ENCODE measurements at regions not wholly inside any gene's neighbourhood (a gene's known extent, or its start where the extent isn't known, plus 50 kb on each side); places are given as distances from the start of the nearest gene placed in this dataset.

DNA sequence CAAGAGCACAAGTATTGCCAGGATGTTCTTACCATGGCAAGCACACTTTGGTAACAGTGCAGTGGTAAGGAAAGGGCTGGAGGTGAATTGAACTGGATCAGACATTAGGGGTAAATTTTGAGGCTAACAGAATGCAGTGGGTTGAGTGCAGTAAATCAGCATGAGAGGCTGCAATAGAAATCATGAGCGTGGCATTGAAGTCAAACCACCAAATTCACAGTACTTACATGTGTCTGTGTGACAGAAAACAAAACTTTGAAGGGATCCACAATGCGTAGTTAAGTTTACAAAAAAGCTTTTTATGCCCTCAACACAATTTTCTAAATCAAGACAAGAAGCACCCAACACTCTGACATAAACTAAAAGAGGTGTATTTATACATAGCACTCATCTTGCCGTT lies 428.0 kb upstream of the ARHGEF26 start:
- TF ChIP-seq, protein P1, sequence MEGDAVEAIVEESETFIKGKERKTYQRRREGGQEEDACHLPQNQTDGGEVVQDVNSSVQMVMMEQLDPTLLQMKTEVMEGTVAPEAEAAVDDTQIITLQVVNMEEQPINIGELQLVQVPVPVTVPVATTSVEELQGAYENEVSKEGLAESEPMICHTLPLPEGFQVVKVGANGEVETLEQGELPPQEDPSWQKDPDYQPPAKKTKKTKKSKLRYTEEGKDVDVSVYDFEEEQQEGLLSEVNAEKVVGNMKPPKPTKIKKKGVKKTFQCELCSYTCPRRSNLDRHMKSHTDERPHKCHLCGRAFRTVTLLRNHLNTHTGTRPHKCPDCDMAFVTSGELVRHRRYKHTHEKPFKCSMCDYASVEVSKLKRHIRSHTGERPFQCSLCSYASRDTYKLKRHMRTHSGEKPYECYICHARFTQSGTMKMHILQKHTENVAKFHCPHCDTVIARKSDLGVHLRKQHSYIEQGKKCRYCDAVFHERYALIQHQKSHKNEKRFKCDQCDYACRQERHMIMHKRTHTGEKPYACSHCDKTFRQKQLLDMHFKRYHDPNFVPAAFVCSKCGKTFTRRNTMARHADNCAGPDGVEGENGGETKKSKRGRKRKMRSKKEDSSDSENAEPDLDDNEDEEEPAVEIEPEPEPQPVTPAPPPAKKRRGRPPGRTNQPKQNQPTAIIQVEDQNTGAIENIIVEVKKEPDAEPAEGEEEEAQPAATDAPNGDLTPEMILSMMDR (IDR thresholded peaks at IDR 0.05; ENCODE audit: low read depth, low read length, poor library complexity, severe bottlenecking) = no peak
- no peak for TF ChIP-seq EZH2phosphoT487 (IDR thresholded peaks at IDR 0.05; ENCODE audit: borderline replicate concordance, low read length)
